B cell (primary cell): ENCODE measurements at regions not wholly inside any gene's neighbourhood (a gene's known extent, or its start where the extent isn't known, plus 50 kb on each side); places are given as distances from the start of the nearest gene placed in this dataset.

Source experiments
- ATAC-seq: fragments of 200-7000 bp; cut with Tn5 transposase; one replicate; pipeline ENCODE4 v1.10.0; 2021; ENCODE audit warnings: low read depth, mild to moderate bottlenecking, moderate number of reproducible peaks, moderate library complexity
- CTCF ChIA-PET: fragments of 350-600 bp; sonication (Branson Sonifier 250); formaldehyde crosslinking; loops from one replicate; lab custom pipeline; 2021; ENCODE audit warnings: antibody characterized with exemption, inconsistent platforms; lab: Charles Lee
- POLR2A ChIA-PET: fragments of 350-600 bp; sonication (Branson Sonifier 250); formaldehyde crosslinking; loops from one replicate; lab custom pipeline; 2021; ENCODE audit warnings: antibody characterized with exemption; lab: Charles Lee
- DNase-seq: peaks from one replicate; pipeline ENCODE4 v3.0.0; 2013
- H2AFZ ChIP-seq: 2 replicates; pipeline ENCODE4 v1.6.1; 2012; ENCODE audit warnings: mild to moderate bottlenecking, low read depth, low read length; ENCODE audit not compliant: insufficient read depth, poor library complexity, severe bottlenecking
- H3K27ac ChIP-seq, 2 donors: 1 replicate in 1 of 2; 2 replicates in 1 of 2; pipeline ENCODE4 v1.5.1; 2012 to 2013; ENCODE audit warnings: low read length in 2 of 2, mild to moderate bottlenecking in 2 of 2, moderate library complexity in 1 of 2
- H3K27me3 ChIP-seq, 4 experiments: fragments of 200-600 bp in 1 of 4; sonication (generic) in 1 of 4; replicated peaks in 1 of 4; 1 replicate in 2 of 4; 2 replicates in 2 of 4; pipeline versions ENCODE4 v1.6.1 to v1.7.0; 2013 to 2016; ENCODE audit warnings: low read length in 3 of 4, mild to moderate bottlenecking in 2 of 4, mixed read lengths in 1 of 4, moderate library complexity in 1 of 4; ENCODE audit not compliant: insufficient read depth in 4 of 4, control insufficient read depth in 3 of 4; ENCODE audit errors: control extremely low read depth in 1 of 4
- H3K36me3 ChIP-seq, 2 experiments: replicated peaks in 1 of 2; 1 replicate in 1 of 2; 2 replicates in 1 of 2; pipeline versions ENCODE4 v1.6.1 to v1.7.1; 2013; ENCODE audit warnings: low read length in 1 of 2; ENCODE audit not compliant: insufficient read depth in 2 of 2, control insufficient read depth in 1 of 2; ENCODE audit errors: control extremely low read depth in 1 of 2, extremely low read depth in 1 of 2
- H3K4me1 ChIP-seq, 2 donors: fragments of 200-600 bp in 1 of 2; sonication (generic) in 1 of 2; 1 replicate in 1 of 2; 2 replicates in 1 of 2; pipeline versions ENCODE4 v1.5.1 to v1.6.1; 2013 to 2017; ENCODE audit warnings: low read length in 2 of 2; ENCODE audit not compliant: control insufficient read depth in 2 of 2, insufficient read depth in 2 of 2
- H3K4me2 ChIP-seq: replicated peaks from 2 replicates; pipeline ENCODE3; 2012; ENCODE audit warnings: mild to moderate bottlenecking, low read depth, low read length; ENCODE audit not compliant: poor library complexity, severe bottlenecking
- H3K4me3 ChIP-seq, 5 experiments: fragments of 200-600 bp in 1 of 5; sonication (generic) in 1 of 5; 1 replicate in 3 of 5; 2 replicates in 2 of 5; pipeline versions ENCODE4 v1.5.1 to v1.7.0; 2011 to 2016; ENCODE audit warnings: low read length in 4 of 5, mild to moderate bottlenecking in 4 of 5, low read depth in 2 of 5, control low read depth in 1 of 5, moderate library complexity in 1 of 5; ENCODE audit not compliant: insufficient read depth in 1 of 5; ENCODE audit errors: control extremely low read depth in 1 of 5, extremely low read depth in 1 of 5
- H3K79me2 ChIP-seq: fragments of 200-600 bp; sonication (generic); one replicate; pipeline ENCODE4 v1.6.0; 2016; ENCODE audit warnings: low read length; ENCODE audit not compliant: control insufficient read depth, insufficient read depth
- H3K9ac ChIP-seq: fragments of 200-600 bp; sonication (generic); 2 replicates; pipeline ENCODE4 v1.6.1; 2017; ENCODE audit warnings: mild to moderate bottlenecking, low read length, moderate library complexity
- H3K9me3 ChIP-seq, 3 donors: one replicate each; pipeline versions ENCODE4 v1.6.1 to v1.7.1; 2013; ENCODE audit warnings: low read length in 2 of 3; ENCODE audit not compliant: control insufficient read depth in 2 of 3, insufficient read depth in 1 of 3; ENCODE audit errors: control extremely low read depth in 1 of 3
- H4K20me1 ChIP-seq: 2 replicates; pipeline ENCODE4 v1.6.0; 2012; ENCODE audit warnings: mild to moderate bottlenecking, low read length; ENCODE audit not compliant: insufficient read depth, control insufficient read depth, poor library complexity, severe bottlenecking
- H3K27ac Mint-ChIP-seq: one replicate; pipeline ENCODE4 v1.8.0; 2021; ENCODE audit warnings: mixed read lengths
- H3K27me3 Mint-ChIP-seq: one replicate; pipeline ENCODE4 v1.8.0; 2021; ENCODE audit warnings: mixed read lengths
- H3K4me1 Mint-ChIP-seq: one replicate; pipeline ENCODE4 v1.8.0; 2021; ENCODE audit warnings: mixed read lengths
- H3K4me3 Mint-ChIP-seq: one replicate; pipeline ENCODE4 v1.8.0; 2021; ENCODE audit warnings: mixed read lengths
- H3K9me3 Mint-ChIP-seq: one replicate; pipeline ENCODE4 v1.8.0; 2022; ENCODE audit warnings: mixed read lengths; ENCODE audit not compliant: insufficient read depth
- CTCF ChIP-seq: fragments of 200-600 bp; IDR thresholded peaks from one replicate; pipeline ENCODE4 v1.8.0; 2022; ENCODE audit warnings: antibody characterized with exemption, mild to moderate bottlenecking
- EZH2 ChIP-seq: IDR thresholded peaks from 2 replicates; pipeline ENCODE4 v1.6.1; 2012; ENCODE audit warnings: borderline replicate concordance, low read depth, mild to moderate bottlenecking, moderate library complexity, low read length; ENCODE audit not compliant: insufficient read depth, poor library complexity, severe bottlenecking
- WGBS: methylation state at CpG from one replicate; pipeline ENCODE4 v1.1.5; 2013; ENCODE audit warnings: missing lambda C conversion rate; ENCODE audit not compliant: insufficient coverage; 5-methylcytosine and 5-hydroxymethylcytosine counted together
- intact Hi-C: fragments of 100-400 bp; cut with micrococcal nuclease; formaldehyde crosslinking; loops from one replicate; pipeline ENCODE4 v1.10.0; 2022

GRCh38 chr11:15649371-15650104 lies 534.8 kb downstream of the INSC start:
- Mint-ChIP-seq H3K27me3 (peaks cover 19% of the 10 kb centered on the region), H3K9me3 (no peaks in the 10 kb centered on the region), H3K4me3 (no peak overlapping the region), H3K4me1 (peaks cover 3% of the 10 kb centered on the region), H3K27ac (no peak overlapping the region)
- H3K79me2 ChIP-seq: no peaks in the 10 kb centered on the region
- peaks cover 0 to 21% (median 11%) of the 10 kb centered on the region in 4 experiments for H3K27me3 ChIP-seq
- H3K27ac ChIP-seq: no peak overlapping the region
- DNase-seq: no peak
- H3K4me3 ChIP-seq: no peak overlapping the region
- ChIA-PET CTCF (interaction anchor here (0.6 kb wide), 1 partner anchor 1702 kb away, joined by 3 read pairs; the partner anchor contains the start of gene NCR3LG1), POLR2A (no interaction called here)
- intact Hi-C loops: no loop called here
- 48% methylated on average over 11 of the region's 14 CpGs for WGBS
- H3K4me2 ChIP-seq: peak overlapping the region; percentile 53
- peaks cover 0 to 13% (median 0%) of the 10 kb centered on the region in 3 donors for H3K9me3 ChIP-seq
- H3K36me3 ChIP-seq: no peaks in the 10 kb centered on the region
- ATAC-seq: no peak
- H3K9ac ChIP-seq: no peak overlapping the region
- H4K20me1 ChIP-seq: no peaks in the 10 kb centered on the region
- peak overlapping the region; percentile 22 for H2AFZ ChIP-seq
- H3K4me1 ChIP-seq: peaks cover 7 to 8% of the 10 kb centered on the region in 2 donors
- TF ChIP-seq EZH2: no peak
- no peak for TF ChIP-seq CTCF
